HAP-1 (cell line): ENCODE measurements at regions not wholly inside any gene's neighbourhood (a gene's known extent, or its start where the extent isn't known, plus 50 kb on each side); places are given as distances from the start of the nearest gene placed in this dataset.
A peak's percentile ranks its signal among the peaks of the same experiment; 100 is the strongest.
"Not testable (repeated sequence)": the region's sequence is repeated elsewhere in the genome, so short reads cannot be mapped to it uniquely, and the experiment has no call there.

Experiments used
- DNase-seq, 2 experiments: peaks; one replicate each; pipeline ENCODE4 v3.0.0-alpha.2; 2016 to 2020; ENCODE audit warnings: low spot score in 2 of 2
- H3K27me3 ChIP-seq: fragments of 250-450 bp; sonication (Bioruptor Pico); 2 replicates; pipeline ENCODE4 v1.5.1; 2020; ENCODE audit warnings: low read depth, mild to moderate bottlenecking, moderate library complexity
- H3K36me3 ChIP-seq: fragments of 250-450 bp; sonication (Bioruptor Pico); replicated peaks from 2 replicates; pipeline ENCODE4 v1.5.1; 2020; ENCODE audit warnings: mild to moderate bottlenecking
- H3K4me1 ChIP-seq: fragments of 250-450 bp; sonication (Bioruptor Pico); 2 replicates; pipeline ENCODE4 v1.5.1; 2020; ENCODE audit warnings: mild to moderate bottlenecking
- H3K4me3 ChIP-seq: fragments of 250-450 bp; sonication (Bioruptor Pico); 2 replicates; pipeline ENCODE4 v1.5.1; 2020; ENCODE audit warnings: mild to moderate bottlenecking, moderate library complexity
- H3K9me3 ChIP-seq: fragments of 250-450 bp; sonication (Bioruptor Pico); 2 replicates; pipeline ENCODE4 v1.5.1; 2020; ENCODE audit warnings: mild to moderate bottlenecking, moderate library complexity
- in situ Hi-C: fragments of 300-500 bp; cut with MboI; formaldehyde crosslinking; loops from 3 replicates; pipeline ENCODE4 v1.14.3; 2020; ENCODE audit warnings: low sequenced_read_pairs, inconsistent platforms, mixed read lengths

- not testable (repeated sequence) for H3K27me3 ChIP-seq, H3K36me3 ChIP-seq, H3K4me3 ChIP-seq, DNase-seq, H3K4me1 ChIP-seq, H3K9me3 ChIP-seq
- in situ Hi-C loops, result loop anchor here (10.0 kb wide), 1 partner anchor 205 kb away; no protein-coding TSS in a partner anchor
Measured at GRCh38 chr4:22609951-22610525, 82.7 kb upstream of the GBA3 start.

GRCh38 chr4:22614114-22614513, 78.6 kb upstream of the GBA3 start:
- H3K4me3 ChIP-seq, result no peak overlapping the region
- no peaks in the 10 kb centered on the region for H3K27me3 ChIP-seq
- in situ Hi-C loops, result loop anchor here (10.0 kb wide), 1 partner anchor 209 kb away; no protein-coding TSS in a partner anchor
- no peaks in the 10 kb centered on the region for H3K36me3 ChIP-seq
- no peak for DNase-seq
- peaks cover 10% of the 10 kb centered on the region for H3K4me1 ChIP-seq
- H3K9me3 ChIP-seq, result no peaks in the 10 kb centered on the region

DNA sequence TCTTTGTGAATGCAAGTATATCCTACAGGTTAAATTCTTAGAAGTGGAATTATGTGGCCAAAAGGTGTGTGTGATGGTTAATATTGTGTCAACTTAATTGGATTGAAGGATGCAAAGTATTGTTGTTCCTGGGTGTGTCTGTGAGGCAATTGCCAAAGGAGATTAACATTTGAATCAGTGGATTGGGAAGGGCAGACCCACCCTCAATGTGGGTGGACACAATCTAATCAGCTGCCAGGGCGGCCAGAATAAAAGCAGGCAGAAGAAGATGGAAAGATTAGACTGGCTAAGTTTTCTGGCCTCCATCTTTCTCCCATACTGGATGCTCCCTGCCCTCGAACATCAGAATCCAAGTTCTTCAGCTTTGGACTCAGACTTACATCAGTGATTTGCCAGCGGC, 76.2 kb upstream of the GBA3 start:
- DNase-seq, result peak; percentile 67 to 73
- H3K4me1 ChIP-seq, result peaks cover 10% of the 10 kb centered on the region
- in situ Hi-C loops, result loop anchor here (10.0 kb wide), 1 partner anchor 212 kb away; no protein-coding TSS in a partner anchor
- H3K9me3 ChIP-seq, result no peaks in the 10 kb centered on the region
- no peak overlapping the region for H3K4me3 ChIP-seq
- H3K36me3 ChIP-seq, result no peaks in the 10 kb centered on the region
- H3K27me3 ChIP-seq, result no peaks in the 10 kb centered on the region

GRCh38 chr4:22620144-22620543, 72.6 kb upstream of the GBA3 start:
- in situ Hi-C loops, H3K27me3 ChIP-seq, DNase-seq, H3K36me3 ChIP-seq, H3K4me3 ChIP-seq, H3K9me3 ChIP-seq: not testable (repeated sequence)
- peaks cover 13% of the 10 kb centered on the region for H3K4me1 ChIP-seq

DNA sequence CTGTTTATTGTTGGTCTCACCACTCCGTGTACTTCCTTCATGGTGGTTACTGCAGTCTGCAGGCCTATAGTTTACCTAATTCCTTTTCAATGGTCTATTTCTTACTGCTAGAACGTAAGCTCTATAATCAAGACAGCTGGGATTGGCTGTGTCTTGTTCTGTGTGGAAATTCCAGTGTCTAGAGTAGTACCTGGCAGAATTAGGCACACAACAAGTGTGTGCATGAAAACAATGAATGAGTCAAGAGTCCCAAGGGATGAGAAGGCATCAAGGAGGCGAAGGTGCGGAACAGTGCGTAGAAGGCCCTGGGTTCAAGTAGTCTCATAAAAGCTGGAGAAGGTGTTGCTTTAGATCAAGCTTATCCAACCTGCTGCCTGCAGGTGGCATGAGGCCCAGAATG, 70.8 kb upstream of the GBA3 start:
- H3K4me3 ChIP-seq, in situ Hi-C loops, DNase-seq, H3K9me3 ChIP-seq, H3K4me1 ChIP-seq, H3K36me3 ChIP-seq: not testable (repeated sequence)
- H3K27me3 ChIP-seq, result peaks cover 12% of the 10 kb centered on the region

DNA sequence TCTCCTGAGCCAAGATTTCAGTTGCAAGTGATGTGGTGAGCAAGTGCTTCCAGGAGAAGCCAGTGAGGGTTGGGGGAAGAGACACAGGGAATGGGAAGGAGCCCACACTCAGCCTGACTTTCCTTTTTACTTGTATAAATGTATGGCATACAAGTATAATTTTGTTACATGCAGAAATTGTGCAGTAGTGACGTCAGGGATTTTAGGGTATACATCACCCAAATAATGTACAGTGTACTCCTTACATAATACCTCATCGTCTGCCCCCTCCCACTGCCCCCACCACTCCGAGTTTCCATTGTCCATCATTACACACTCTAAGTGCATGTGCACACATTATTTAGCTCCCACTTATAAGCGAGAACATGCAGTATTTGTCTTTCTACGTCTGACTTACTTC, 68.7 kb upstream of the GBA3 start:
- DNase-seq, H3K4me3 ChIP-seq, H3K36me3 ChIP-seq, H3K4me1 ChIP-seq, in situ Hi-C loops, H3K9me3 ChIP-seq: not testable (repeated sequence)
- peaks cover 33% of the 10 kb centered on the region for H3K27me3 ChIP-seq

- DNase-seq, result peak in 1 of 2 experiments; percentile 21
Measured at GRCh38 chr4:22625311-22625710, 67.4 kb upstream of the GBA3 start.

GRCh38 chr4:22627851-22628250, 64.9 kb upstream of the GBA3 start:
- DNase-seq, H3K4me3 ChIP-seq, H3K9me3 ChIP-seq, H3K36me3 ChIP-seq, in situ Hi-C loops: not testable (repeated sequence)
- H3K27me3 ChIP-seq, result peaks cover 46% of the 10 kb centered on the region
- H3K4me1 ChIP-seq, result peaks cover 25% of the 10 kb centered on the region

More at GRCh38 chr4:22625311-22625710, 67.4 kb upstream of the GBA3 start:
- no peaks in the 10 kb centered on the region for H3K9me3 ChIP-seq
- in situ Hi-C loops, result no loop called here
- H3K4me1 ChIP-seq, result peaks cover 14% of the 10 kb centered on the region
- peaks cover 38% of the 10 kb centered on the region for H3K27me3 ChIP-seq
- H3K36me3 ChIP-seq, result no peaks in the 10 kb centered on the region
- no peak overlapping the region for H3K4me3 ChIP-seq

DNA sequence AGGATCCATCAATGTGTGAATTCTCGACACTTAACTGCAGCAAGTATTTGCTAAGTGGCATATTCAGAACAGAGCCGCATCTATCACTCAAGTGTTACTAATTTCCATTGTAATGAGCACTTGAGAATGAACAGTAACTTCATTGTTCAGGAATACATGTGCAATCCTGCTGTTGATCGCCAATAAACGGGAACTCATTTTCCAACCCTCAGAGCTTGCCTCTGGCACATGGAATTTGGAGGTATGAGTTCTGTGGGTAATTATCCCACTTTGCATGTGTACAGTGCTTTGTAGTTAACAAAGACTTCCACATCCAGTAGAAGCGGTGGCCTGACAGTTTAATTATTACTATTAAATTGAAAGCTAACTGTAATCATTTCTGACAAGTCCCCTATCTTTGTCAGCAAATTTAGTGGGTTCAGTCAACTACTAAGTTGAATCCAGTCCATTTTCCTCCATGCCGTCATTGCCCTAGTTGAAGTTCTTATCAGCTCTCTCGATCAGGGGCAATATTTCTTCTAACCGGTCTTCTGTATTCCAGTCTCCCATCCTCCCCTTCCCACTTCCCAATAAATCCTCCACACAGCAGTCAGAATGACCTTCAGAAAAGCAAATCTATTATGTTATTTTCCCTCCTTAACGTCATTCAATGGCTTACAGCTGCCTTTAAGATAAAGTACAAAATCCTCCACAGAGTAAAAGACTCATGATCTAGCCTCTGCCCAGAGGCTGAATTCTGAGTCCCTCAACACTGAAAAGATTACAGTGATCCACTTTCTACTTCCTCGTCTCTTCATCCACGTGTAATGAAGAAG, 62.4 kb upstream of the GBA3 start:
- H3K27me3 ChIP-seq, result peaks cover 49% of the 10 kb centered on the region
- peaks cover 22% of the 10 kb centered on the region for H3K4me1 ChIP-seq
- DNase-seq, result peak; percentile 71 to 96
- H3K9me3 ChIP-seq, in situ Hi-C loops, H3K4me3 ChIP-seq, H3K36me3 ChIP-seq: not testable (repeated sequence)

- in situ Hi-C loops, H3K9me3 ChIP-seq, H3K4me3 ChIP-seq, H3K36me3 ChIP-seq, DNase-seq: not testable (repeated sequence)
- peaks cover 47% of the 10 kb centered on the region for H3K27me3 ChIP-seq
- peaks cover 22% of the 10 kb centered on the region for H3K4me1 ChIP-seq
Measured at GRCh38 chr4:22631167-22631566, 61.6 kb upstream of the GBA3 start.

DNA sequence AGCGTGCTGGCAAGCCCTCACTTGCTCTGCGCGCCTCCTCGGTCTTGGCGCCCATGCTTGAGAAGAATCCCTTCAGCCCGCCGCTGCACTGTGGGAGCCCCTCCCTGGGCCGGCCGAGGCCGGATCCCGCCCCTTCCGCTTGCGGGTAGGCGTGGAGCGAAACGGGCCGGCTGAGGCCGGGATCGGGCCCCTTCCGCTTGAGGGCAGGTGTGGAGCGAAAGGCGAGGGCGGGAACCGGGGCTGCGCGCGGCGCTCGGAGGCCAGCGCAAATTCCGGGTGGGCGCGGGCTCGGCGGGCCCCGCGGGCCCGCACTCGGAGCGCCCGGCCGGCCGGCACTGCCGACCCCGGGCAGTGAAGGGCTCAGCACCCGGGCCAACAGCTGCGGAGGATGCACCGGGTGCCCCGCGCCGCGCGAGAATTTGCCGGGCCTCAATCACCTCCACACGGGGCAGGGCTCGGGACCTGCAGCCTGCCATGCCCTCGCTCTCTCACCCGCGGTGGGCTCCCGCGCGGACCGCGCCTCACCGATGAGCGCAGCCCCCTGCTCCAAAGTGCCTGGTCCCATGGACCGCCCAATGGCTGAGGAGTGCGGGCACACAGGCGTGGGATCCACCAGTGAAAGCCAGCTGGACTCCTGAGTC, 58.1 kb upstream of the GBA3 start:
- DNase-seq, result no peak
- Histone ChIP-seq H3K4me1 (peaks cover 14% of the 10 kb centered on the region), H3K4me3 (no peak overlapping the region), H3K27me3 (peaks cover 27% of the 10 kb centered on the region), H3K9me3 (no peaks in the 10 kb centered on the region; the same call in 1 of the 2 replicates), H3K36me3 (no peaks in the 10 kb centered on the region)
- in situ Hi-C loops, result no loop called here

DNA sequence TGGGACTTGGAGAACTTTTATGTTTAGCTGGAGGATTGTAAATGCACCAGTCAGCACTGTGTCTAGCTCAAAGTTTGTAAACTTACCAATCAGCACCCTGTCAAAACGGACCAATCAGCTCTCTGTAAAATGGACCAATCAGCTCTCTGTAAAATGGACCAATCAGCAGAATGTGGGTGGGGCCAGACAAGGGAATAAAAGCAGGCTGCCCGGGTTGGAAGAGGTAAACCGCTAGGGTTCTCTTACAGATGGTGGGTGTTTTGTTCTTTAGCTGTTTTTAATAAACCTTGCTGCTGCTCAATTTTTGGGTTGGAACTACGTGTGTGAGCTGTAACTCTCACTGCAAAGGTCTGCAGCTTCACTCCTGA, 57.6 kb upstream of the GBA3 start:
- in situ Hi-C loops, DNase-seq, H3K36me3 ChIP-seq, H3K4me3 ChIP-seq, H3K9me3 ChIP-seq: not testable (repeated sequence)
- Histone ChIP-seq H3K27me3 (peaks cover 27% of the 10 kb centered on the region), H3K4me1 (peaks cover 11% of the 10 kb centered on the region)

GRCh38 chr4:22635692-22636091, 57.0 kb upstream of the GBA3 start:
- Histone ChIP-seq H3K9me3 (no peaks in the 10 kb centered on the region; the same call in 1 of the 2 replicates), H3K27me3 (peaks cover 27% of the 10 kb centered on the region), H3K4me3 (no peak overlapping the region), H3K4me1 (peaks cover 7% of the 10 kb centered on the region), H3K36me3 (no peaks in the 10 kb centered on the region)
- in situ Hi-C loops, result no loop called here
- no peak for DNase-seq

DNA sequence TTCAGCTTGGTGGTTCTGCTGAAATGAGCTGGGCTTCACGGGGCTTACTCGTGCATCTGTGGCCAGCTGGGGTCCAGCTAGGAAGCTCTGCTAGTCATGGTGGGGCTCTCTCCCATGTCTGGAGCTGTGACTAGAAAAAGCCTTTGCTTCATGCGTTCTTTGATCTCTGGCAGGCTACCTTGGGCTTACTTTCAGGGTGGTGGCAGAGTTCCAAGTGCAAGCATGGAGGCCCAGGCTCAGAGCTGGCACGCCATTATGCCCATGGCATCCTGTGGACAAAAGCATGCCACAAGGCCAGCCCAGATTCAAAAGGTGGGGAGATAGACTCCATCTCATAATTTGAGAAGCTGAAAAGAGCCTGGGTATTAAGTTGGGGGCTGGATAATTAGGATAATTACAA, 55.4 kb upstream of the GBA3 start:
- in situ Hi-C loops, result no loop called here
- no peaks in the 10 kb centered on the region; the same call in 1 of the 2 replicates for H3K9me3 ChIP-seq

More for the DNA sequence above, 55.4 kb upstream of the GBA3 start:
- DNase-seq, result no peak
- H3K27me3 ChIP-seq, result peaks cover 21% of the 10 kb centered on the region
- no peaks in the 10 kb centered on the region for H3K4me1 ChIP-seq
- H3K36me3 ChIP-seq, result no peaks in the 10 kb centered on the region
- no peak overlapping the region for H3K4me3 ChIP-seq
